ENCODE measurements at regions not wholly inside any gene's neighbourhood (a gene's known extent, or its start where the extent isn't known, plus 50 kb on each side); places are given as distances from the start of the nearest gene placed in this dataset.
A peak's percentile ranks its signal among the peaks of the same experiment; 100 is the strongest.
"Not testable (repeated sequence)": the region's sequence is repeated elsewhere in the genome, so short reads cannot be mapped to it uniquely, and the experiment has no call there.

DNA sequence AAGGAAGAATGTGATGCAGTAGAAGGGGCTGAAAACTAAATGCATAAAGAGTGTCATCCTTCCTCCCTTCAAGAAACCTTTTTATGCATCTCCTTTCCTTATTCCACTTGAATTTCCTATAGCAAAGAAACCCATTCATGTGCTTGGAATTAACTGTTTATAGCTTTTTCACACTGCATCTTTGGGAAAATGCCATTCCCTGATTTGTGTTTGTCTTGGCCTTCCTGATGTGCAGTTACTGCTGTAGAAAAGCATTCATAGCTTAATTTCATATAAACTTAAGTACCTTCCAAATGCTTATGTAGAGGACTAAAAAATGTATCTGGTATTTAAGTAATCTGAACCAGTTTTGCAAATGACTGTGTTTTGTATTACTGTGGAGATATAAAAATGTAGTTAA lies 61.8 kb downstream of the SDR9C7 start:
- DNase-seq (ENCODE audit: low read depth), result no peak

DNA sequence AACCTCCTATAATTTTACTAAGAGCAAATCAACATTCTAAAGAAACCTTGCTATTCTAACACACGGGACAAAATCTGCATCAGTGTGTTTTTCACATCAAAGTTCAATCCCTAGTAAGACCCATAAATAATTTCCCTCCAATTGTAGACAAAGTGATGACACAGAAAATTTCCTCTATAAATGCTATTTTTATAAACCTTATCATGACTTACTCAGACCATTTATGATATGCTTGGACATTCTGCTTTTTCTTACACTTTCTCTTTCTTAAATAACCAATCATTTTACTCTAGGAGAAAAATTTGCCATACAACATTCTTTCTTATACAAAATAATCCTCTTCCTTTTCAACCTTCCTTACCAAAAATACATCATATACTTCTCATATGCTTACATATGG lies 67.0 kb downstream of the SDR9C7 start:
- no peak for DNase-seq (ENCODE audit: low read depth)

DNA sequence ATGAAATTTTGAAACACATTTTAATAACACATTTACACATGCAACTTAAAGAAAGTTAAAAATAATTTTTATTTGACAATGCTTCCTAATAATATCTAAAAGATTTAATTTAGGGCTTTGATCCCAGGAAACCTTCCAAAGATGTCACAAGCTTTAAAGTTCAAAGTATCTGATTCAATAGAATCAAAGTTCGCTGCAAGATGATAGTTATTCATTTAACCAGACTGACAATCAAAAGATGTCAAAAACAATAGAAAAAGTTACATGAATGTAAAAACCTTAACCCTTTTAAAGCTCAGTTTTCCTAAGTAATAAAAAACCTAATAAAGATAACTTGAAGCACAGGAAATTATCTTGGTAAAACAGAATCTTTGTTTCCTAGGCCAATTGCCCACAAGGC lies 67.7 kb downstream of the SDR9C7 start:
- no peak for DNase-seq (ENCODE audit: low read depth)

DNA sequence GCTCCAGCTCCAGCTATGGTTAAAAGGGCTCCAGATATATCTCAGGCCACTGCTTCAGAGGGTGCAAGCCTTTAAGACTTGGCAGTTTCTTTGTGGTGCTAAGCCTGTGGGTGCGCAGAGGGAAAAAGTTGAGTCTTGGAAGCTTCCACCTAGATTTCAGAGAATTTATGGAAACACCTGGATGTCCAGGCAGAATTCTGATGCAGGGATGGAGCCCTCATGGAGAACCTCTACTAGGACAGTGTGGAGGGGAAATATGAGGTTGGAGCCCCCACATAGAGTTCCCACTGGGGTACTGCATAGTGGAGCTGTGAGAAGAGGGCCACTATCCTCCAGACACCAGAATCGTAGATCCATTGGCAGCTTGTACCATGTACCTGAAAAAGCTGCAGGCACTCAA lies 69.9 kb downstream of the SDR9C7 start:
- no peak for DNase-seq (ENCODE audit: low read depth)

DNA sequence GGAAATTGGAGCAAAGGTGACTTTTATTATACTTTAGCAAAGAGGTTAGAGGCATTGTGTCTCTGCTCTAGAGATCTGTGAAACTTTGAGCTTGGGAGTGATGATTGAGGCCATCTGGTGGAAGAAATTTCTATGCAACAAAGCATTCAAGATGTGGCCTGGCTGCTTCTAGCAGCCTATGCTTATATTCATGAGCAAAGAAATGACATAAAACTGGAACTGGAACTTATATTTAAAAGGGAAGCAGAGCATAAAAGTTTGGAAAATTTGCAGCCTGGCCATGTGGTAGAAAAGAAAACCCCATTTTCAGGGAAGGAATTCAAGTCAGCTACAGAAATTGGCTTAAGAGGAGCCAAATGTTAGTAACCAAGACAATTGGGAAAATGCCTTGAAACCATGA lies 70.4 kb downstream of the SDR9C7 start:
- DNase-seq (ENCODE audit: low read depth), result no peak

DNA sequence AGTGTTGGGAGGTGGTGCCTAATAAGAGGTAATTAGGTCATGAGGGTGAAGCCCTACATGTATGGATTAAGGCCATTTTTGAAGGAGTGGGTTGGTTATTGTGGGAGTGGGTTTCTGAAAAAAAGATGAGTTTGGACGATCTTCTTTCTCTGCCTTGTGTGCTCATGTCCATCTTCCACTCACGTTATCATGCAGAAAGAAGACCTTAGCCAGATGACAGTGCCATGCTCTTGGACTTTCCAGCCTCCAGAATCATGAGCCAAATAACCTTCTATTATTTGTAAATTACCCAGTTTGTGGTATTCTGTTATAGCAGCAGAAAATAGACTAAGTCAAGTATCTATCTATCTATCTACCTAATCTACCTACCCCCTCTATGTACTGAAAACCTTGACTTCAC lies 71.9 kb downstream of the SDR9C7 start:
- DNase-seq (ENCODE audit: low read depth), result no peak

DNA sequence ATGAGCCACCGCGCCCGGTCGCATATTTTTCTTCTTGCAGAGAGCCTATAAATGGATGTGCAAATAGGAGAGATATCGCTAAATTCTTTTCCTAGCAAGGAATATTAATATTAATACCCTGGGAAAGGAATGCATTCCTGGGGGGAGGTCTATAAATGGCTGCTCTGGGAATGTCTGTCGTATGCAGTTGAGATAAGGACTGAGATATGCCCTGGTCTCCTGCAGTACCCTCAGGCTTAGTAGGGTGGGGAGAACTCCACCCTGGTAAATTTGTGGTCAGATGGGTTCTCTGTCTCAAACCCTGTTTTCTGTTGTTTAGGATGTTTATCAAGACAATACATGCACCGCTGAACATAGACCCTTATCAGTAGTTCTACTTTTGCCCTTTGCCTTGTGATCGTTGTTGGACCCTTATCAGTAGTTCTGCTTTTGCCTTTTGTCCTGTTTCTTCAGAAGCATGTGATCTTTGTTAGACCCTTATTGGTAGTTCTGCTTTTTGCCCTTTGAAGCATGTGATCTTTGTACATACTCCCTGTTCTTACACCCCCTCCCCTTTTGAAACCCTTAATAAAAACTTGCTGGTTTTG lies 80.7 kb downstream of the SDR9C7 start:
- DNase-seq (ENCODE audit: low read depth), result not testable (repeated sequence)

DNA sequence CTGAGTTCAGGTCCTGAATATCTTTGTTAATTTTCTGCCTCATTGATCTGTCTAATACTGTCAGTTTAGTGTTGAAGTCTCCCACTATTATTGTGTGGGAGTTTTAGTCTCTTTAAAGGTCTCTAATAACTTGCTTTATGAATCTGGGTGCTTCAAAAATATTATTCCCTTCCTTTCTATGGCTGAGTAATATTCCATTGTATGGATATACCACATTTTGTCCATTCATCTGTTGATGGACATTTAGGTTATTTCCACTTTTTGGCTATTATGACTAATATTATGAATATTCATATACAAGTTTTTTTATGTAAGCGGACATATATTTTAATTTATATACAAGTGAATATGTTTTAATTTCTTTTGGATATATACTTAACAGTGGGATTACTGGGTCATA lies 82.7 kb downstream of the SDR9C7 start:
- no peak for DNase-seq (ENCODE audit: low read depth)

DNA sequence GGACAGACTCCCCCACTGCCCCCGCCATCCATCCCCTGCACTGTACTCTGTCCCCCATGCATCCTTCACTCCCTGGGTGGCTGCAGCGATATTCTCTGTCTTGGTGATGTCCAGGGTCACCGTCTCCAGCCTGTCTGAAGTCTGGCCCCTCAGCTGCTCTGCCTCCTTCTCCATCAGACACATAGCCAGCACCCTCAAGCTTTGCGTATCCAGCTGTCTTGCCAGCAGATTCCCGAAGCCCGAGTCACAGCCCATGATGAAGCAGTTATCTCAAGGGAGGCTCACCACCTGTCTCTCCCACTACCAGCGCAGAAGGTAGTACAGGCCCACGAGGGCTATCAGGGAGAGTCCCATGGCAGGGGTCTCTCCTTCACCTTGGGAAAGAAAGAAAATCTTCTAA lies 77.8 kb downstream of the HSD17B6 start:
- DNase-seq (ENCODE audit: low read depth), result no peak

DNA sequence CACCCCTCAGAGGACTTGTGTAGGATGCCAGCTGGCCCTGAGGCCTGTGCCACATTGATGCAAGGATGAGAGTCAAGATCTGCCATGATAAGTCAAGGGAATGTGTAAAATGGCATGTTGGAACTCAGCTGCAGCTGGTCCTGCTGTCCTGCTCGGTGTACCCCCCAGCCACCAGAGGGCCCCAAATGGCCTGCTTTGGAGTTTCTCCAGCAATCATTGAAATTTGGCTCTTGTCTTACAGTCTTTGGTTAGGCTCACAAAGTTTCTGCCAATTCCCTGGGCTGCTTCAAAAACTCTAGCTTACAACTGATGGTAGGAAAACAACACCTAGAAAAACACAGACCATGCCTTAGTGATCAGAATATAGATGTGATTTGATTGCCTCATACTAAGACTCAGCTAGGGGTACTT lies 76.8 kb downstream of the HSD17B6 start:
- peak; percentile 2 for DNase-seq (ENCODE audit: low read depth)

DNA sequence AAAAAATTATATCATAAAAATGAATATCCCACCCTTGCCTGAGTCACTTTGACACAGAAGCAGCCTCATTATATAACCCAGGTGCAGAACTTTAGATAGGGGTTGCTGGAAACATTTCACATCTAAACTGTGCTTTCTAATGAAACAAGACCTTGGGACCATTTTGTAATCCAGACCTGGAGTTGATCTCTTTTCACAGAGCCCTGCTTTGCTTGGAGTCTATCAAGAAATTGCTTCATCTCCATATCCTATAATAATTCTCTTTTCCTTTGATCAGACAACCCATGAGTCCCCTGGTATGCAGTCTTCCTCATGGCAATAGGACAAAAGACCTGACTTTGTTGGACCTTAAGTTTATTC lies 76.3 kb downstream of the HSD17B6 start:
- DNase-seq (ENCODE audit: low read depth), result no peak

DNA sequence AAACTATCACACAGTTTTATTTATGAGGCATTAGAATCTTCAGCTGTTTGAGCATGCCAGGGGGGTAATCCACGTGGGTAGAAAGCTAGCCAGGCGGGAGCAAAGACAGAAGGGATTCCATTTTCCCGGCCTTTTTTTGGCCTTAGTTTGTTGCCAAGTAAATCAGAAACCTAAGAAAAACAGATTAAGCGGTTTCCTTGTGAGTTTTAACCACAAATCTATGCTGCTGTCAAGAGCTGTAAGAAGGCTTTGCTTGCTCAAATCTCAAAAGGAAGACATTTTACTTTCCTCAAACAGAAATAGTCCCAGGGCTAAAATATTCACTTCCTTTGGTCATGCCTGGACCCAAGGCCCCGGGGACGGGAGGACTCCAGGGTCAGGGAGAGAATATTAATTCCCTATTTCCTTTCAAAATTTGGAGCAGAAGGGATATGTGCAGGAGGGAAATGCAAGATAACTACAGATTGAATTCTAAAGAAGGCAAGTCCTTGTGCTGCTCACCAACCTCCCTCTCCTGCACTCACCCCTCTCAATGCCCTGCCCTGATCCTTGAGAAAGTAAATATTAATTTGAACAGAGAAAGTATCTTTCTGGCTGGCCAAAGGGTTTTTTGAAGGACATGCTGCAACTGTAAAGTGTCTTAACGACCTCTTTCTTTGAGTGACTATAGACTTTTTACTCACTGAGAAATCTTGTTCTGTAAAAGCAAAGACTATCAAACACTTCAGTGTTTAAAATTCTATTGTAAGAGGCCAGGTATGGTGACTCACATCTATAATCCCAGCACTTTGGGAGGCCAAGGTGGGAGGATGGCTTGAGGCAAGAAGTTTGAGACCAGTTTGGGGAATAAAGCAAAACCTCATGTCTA lies 75.7 kb downstream of the HSD17B6 start:
- no peak for DNase-seq (ENCODE audit: low read depth)

Data from stimulated activated CD8-positive, alpha-beta memory T cell treated with anti-CD3 and anti-CD28 coated beads, Interleukin-15, amount 100 ng/mL, for 1 hour (primary cell).